Testis (tissue), 2 donors: ENCODE measurements at regions not wholly inside any gene's neighbourhood (a gene's known extent, or its start where the extent isn't known, plus 50 kb on each side); places are given as distances from the start of the nearest gene placed in this dataset.

Experiments used
- DNase-seq: peaks from one replicate; pipeline ENCODE4 v3.0.0-alpha.2; 2019
- H3K27ac ChIP-seq, 2 donors: fragments of 200-600 bp; sonication (generic); one replicate each; pipeline ENCODE4 v1.5.1; 2019
- H3K27me3 ChIP-seq: fragments of 200-600 bp; sonication (generic); one replicate; pipeline ENCODE4 v1.5.1; 2019
- H3K36me3 ChIP-seq: fragments of 200-600 bp; sonication (generic); one replicate; pipeline ENCODE4 v1.5.1; 2017; ENCODE audit warnings: low read depth; ENCODE audit errors: missing control alignments
- H3K4me1 ChIP-seq: fragments of 200-600 bp; sonication (generic); one replicate; pipeline ENCODE4 v1.5.1; 2019
- H3K4me3 ChIP-seq, 2 donors: fragments of 200-600 bp; sonication (generic); one replicate each; pipeline ENCODE4 v1.5.1; 2017 to 2019
- H3K9me3 ChIP-seq: fragments of 200-600 bp; sonication (generic); one replicate; pipeline ENCODE4 v1.5.1; 2017
- POLR2A ChIP-seq: fragments of 450-650 bp; IDR thresholded peaks from one replicate; pipeline ENCODE4 v1.6.1; 2017; ENCODE audit warnings: antibody characterized with exemption, mild to moderate bottlenecking, moderate library complexity
- WGBS, 2 donors: methylation state at CpG; one replicate each; pipeline ENCODE4 v1.1.5; 2018; 5-methylcytosine and 5-hydroxymethylcytosine counted together
- intact Hi-C: fragments of 100-400 bp; cut with DNase I; formaldehyde crosslinking; loops from one replicate; pipeline ENCODE4 v1.15.1; 2023; ENCODE audit warnings: low total_unique reads
- TF ChIP-seq, protein P1 (sequence below), 3 experiments: fragments of 450-650 bp in 2 of 3; fragments of 200-600 bp in 1 of 3; sonication (generic) in 1 of 3; IDR thresholded peaks; one replicate each; pipeline ENCODE4 v1.5.1; 2016 to 2019; ENCODE audit warnings: antibody characterized with exemption in 3 of 3, mild to moderate bottlenecking in 2 of 3, moderate library complexity in 1 of 3

DNA sequence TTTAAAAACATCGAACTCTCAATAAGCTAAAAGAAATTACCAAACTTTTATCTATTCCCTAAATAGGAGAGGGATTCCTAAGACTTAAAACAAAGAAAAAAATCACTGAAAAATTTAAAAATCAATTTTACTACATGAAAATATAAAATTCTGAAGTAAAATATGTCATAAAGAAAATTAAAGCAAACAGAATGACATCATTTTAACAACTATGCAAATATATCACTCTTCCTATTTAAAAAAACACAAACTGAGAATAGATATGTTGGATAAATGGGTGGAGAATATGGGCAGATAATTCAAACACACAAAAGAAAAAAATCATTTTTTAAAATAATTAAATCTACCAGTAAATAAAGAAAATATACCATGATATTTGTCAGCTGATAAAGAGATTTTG lies 510.0 kb downstream of the BCL11B start:
- no peak overlapping the region for H3K4me3 ChIP-seq
- H3K9me3 ChIP-seq = no peaks in the 10 kb centered on the region
- DNase-seq = no peak
- 95 to 96% methylated on average over 1 of the region's 1 CpG for whole genome bisulfite sequencing, 2 donors
- intact Hi-C loops = no loop called here
- H3K4me1 ChIP-seq = no peaks in the 10 kb centered on the region
- H3K27me3 ChIP-seq = no peaks in the 10 kb centered on the region
- no peaks in the 10 kb centered on the region for H3K36me3 ChIP-seq
- TF ChIP-seq, protein P1, sequence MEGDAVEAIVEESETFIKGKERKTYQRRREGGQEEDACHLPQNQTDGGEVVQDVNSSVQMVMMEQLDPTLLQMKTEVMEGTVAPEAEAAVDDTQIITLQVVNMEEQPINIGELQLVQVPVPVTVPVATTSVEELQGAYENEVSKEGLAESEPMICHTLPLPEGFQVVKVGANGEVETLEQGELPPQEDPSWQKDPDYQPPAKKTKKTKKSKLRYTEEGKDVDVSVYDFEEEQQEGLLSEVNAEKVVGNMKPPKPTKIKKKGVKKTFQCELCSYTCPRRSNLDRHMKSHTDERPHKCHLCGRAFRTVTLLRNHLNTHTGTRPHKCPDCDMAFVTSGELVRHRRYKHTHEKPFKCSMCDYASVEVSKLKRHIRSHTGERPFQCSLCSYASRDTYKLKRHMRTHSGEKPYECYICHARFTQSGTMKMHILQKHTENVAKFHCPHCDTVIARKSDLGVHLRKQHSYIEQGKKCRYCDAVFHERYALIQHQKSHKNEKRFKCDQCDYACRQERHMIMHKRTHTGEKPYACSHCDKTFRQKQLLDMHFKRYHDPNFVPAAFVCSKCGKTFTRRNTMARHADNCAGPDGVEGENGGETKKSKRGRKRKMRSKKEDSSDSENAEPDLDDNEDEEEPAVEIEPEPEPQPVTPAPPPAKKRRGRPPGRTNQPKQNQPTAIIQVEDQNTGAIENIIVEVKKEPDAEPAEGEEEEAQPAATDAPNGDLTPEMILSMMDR (IDR thresholded peaks at IDR 0.05) = no peak
- no peak for TF ChIP-seq POLR2A
- no peak overlapping the region for H3K27ac ChIP-seq

DNA sequence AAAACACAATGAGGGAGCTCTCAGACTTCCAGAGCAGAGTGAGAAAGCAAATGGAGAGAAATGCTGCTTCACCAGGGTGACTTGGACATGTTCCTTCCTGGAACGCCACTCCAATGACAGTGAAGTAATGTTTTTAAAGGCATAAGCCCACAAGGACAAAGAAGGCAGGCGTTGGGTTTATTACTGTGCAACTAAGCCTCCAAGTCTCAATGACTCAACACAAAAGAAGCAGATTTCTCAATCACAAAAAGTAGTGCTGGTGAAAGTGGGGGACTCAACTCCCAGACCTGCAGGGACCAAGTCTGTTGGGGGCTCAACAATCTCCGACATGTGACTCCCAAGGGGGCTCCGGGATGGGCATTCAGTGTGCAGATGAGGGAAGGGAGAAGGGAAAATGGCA lies 505.2 kb downstream of the BCL11B start:
- 81 to 82% methylated on average over 3 to 4 of the region's 4 CpGs for WGBS, 2 donors
- Histone ChIP-seq H3K4me3 (no peak overlapping the region), H3K9me3 (no peaks in the 10 kb centered on the region), H3K27me3 (no peaks in the 10 kb centered on the region), H3K36me3 (no peaks in the 10 kb centered on the region), H3K27ac (no peak overlapping the region), H3K4me1 (no peaks in the 10 kb centered on the region)
- TF ChIP-seq, protein P1 (IDR thresholded peaks at IDR 0.05) = no peak
- TF ChIP-seq POLR2A = no peak
- intact Hi-C loops = no loop called here
- DNase-seq = no peak

DNA sequence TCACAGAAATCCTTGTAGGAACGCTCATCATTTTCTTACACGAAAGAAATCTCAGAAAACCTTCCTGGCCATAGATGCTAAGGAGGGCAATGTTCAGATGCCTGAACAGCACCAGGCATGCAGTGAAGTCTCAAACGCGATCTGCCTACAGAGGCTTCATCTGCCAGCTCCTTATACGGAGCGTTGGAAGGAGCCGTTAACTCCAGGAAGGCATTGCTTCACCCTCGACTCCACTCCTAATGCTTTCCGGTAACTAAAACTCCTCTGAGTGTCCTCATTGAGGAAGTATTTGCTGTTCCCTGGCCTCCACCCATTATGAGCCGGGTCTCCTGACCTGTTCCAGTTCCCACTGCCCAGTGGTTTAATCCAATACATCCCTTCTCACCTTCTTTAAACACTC lies 502.7 kb downstream of the BCL11B start:
- no peak overlapping the region for H3K27ac ChIP-seq
- WGBS, 2 donors = 64 to 68% methylated on average over 10 of the region's 10 CpGs
- H3K9me3 ChIP-seq = no peaks in the 10 kb centered on the region
- intact Hi-C loops = no loop called here
- no peak overlapping the region for H3K4me3 ChIP-seq
- no peak for DNase-seq
- TF ChIP-seq, protein P1 (IDR thresholded peaks at IDR 0.05) = no peak
- TF ChIP-seq POLR2A = no peak
- H3K36me3 ChIP-seq = no peaks in the 10 kb centered on the region
- no peaks in the 10 kb centered on the region for H3K4me1 ChIP-seq
- no peaks in the 10 kb centered on the region for H3K27me3 ChIP-seq

DNA sequence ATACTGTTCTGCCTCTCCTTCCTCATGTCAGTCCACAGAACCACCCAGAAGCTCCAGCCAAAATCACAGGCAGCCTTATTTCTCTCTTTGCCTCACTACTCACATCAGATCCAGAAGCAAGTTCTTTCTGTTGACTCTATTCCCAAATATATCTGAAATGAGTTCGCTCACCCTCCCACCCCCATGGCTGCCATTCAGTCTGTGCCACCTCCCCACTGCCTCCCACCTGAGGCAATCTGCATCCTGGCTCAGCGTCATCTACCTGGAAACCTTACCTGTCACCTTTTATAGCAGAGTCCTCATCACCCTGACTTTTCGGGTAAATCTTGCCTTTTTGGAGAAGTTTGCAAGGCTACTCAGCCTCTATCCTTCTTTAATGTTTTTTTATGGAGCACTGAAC lies 501.8 kb downstream of the BCL11B start:
- intact Hi-C loops = no loop called here
- 98 to 100% methylated on average over 3 of the region's 3 CpGs for WGBS, 2 donors
- no peaks in the 10 kb centered on the region for H3K27me3 ChIP-seq

DNA sequence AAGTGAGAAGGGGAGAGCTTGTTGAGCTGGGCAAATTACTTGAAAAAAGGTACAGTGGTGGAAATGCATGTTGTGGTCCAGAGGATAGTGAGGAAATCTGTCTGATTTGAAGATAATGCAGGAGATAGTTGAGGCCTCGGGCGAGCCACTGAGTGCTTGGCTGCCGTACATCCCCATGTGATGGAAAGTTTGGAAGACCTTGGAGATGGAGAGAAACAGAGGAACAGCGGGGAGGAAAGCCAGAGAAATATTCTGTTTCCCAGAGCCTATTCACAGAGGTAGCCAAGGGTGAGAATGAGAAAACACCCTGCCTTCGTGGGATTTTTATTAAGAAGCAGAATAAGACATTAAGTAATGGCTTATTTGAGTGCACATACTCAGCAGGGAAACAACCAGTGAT lies 498.2 kb downstream of the BCL11B start:
- Histone ChIP-seq H3K4me3 (no peak overlapping the region), H3K9me3 (no peaks in the 10 kb centered on the region), H3K27me3 (no peaks in the 10 kb centered on the region), H3K27ac (no peak overlapping the region), H3K36me3 (no peaks in the 10 kb centered on the region), H3K4me1 (no peaks in the 10 kb centered on the region)
- TF ChIP-seq, protein P1 (IDR thresholded peaks at IDR 0.05) = no peak
- TF ChIP-seq POLR2A = no peak
- intact Hi-C loops = no loop called here
- WGBS, 2 donors = 65 to 71% methylated on average over 5 of the region's 5 CpGs
- DNase-seq = no peak

More for the DNA sequence above, 501.8 kb downstream of the BCL11B start:
- Histone ChIP-seq H3K27ac (no peak overlapping the region), H3K36me3 (no peaks in the 10 kb centered on the region), H3K9me3 (no peaks in the 10 kb centered on the region), H3K4me3 (no peak overlapping the region), H3K4me1 (no peaks in the 10 kb centered on the region)
- DNase-seq = no peak
- TF ChIP-seq, protein P1 (IDR thresholded peaks at IDR 0.05) = no peak
- TF ChIP-seq POLR2A = no peak
